Stimulated activated naive CD4-positive, alpha-beta T cell treated with Interleukin-2 at 50 U/mL for 16 hours (primary cell): ENCODE measurements at regions not wholly inside any gene's neighbourhood (a gene's known extent, or its start where the extent isn't known, plus 50 kb on each side); places are given as distances from the start of the nearest gene placed in this dataset.

Experiments
- DNase-seq: peaks from one replicate; lab custom pipeline; 2025; lab: John Stamatoyannopoulos, UW

DNA sequence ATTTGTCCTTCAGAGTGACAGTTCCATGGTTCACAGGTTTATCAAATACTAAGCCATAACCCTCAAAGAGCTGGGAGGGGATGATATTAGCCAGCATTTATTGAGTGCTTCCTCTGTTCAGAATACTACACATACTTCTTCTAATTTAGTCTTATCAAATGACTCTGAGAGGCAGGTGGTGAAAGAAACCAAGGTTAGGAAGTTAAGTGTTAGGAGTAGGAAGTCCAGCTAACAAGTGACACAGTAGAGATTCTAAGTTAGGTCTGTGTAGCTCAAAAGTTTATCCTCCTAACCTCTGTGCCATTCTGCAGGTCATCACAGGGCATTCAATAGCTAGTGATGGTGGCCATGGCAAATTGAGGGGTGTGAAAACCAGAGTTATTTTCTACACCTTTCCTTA, 198.3 kb upstream of the MID1 start:
- DNase-seq: no peak

- no peak for DNase-seq
Observed at GRCh38 chrX:10819973-10820372, 199.6 kb upstream of the MID1 start.

- no peak for DNase-seq
Observed at GRCh38 chrX:10821293-10821692, 200.9 kb upstream of the MID1 start.

DNA sequence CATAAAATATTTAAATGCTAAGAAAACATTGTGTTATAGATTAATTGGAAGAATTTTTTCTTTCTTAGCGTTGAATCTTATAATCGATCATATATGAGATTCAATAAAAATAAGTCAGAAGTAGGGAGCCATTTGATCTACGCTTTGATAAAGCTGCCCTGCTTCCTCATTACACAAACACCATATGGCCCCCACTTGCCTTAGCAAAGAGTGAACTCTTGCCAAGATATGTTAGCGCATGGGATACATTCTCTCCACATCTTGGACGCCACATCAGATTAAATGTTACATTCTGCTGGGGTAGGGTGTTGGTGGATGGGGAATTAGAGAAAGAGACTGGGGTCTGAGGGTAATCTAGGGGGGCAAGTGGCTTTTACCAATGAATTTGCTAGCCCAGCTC, 207.7 kb upstream of the MID1 start:
- DNase-seq: no peak

DNA sequence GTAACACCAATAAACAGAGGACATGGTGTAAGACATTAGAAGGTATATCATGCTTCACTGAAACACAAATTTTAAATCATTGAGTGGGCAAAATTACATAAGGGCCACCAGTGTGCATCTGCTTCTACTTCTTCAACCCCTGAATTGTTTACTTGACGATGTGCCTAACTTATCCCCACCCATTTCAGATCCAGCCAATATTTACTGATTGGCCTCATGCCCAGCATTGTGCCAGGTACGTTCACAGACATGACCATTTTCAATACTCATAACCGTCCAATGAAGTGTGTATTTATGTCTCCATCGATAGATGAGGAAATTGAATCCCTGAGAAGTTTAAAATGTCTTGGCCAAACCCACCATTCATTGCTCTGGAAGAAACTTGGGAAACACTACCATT, 208.3 kb upstream of the MID1 start:
- no peak for DNase-seq

- no peak for DNase-seq
Observed at GRCh38 chrX:10831716-10832502, 211.5 kb upstream of the MID1 start.

DNA sequence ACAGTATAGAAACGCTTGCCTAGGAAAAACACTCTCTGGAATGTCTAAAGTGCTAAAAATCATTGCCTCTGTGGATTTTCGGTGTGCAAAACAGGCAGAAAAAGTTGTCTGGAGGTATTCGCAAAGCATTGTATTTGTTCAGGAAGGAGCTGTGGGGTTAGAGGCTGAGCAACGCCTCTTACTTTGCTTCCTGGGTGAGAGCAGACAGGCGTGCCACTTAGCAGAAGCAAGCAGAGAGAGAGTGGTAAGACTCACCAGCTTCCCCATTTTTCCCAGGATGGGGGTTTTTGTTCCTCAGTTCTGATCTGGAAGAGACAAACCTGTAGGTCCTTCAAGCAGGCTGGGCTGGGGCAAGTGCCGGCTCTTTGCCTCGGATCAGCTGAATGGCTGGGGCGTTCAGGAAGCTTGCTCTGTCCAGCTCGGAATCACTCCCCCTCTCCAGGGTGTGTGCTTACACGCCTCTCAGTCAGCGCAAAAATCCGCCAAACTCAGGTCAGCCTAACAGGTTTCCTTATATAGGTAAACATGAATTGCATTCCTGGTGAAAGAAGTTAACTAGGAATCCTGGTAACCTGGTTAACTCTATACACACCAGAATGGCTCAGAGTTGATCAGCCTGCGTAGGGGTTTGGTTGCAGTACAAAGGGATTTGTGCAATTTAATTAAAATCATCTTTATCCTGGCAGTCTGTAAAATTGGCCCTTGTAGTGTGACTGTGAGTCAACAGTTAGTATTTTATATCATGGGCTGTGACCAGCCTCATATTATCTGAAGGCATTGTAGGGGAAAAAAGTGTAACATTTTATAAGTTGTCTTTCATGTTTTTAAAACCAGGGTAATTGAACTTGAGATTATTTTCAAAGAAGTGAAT, 213.1 kb upstream of the MID1 start:
- DNase-seq: no peak

DNA sequence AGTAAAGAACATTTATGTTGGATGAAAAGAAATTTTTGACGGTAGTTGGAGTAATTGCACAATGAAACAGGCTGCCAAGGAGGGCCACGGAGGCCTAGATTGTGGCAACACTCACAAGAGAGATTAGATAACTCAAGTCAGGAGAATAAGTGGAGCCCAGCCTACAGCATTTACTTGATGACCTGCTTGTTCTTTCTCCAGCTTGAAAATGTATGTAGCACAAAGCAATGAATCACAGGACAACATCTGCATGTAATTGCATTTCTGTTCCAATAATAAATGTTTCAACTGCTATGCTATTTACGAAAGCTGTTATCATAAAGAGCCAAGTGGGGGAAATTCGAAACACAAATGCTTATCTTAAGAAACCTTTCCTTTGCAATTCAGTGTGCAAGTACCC, 221.2 kb upstream of the MID1 start:
- no peak for DNase-seq

DNA sequence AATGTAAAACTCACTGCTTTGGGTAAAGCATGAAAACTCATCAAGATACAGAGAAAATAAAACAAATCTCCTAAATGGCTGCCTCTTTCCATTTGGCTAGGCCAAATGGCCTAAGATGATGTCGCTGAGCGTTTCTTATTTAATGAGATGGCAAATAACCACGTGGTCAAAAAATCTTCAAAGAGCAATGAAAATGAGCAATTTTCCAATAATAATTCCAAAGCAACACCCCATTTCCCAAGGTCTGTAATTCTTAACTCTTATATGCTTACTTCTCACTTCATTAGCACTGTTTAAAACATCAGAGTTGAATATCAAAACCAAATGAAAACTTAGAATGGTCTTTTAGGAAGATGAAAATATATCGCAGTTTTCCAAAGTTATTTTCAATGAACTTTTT, 222.3 kb upstream of the MID1 start:
- DNase-seq: no peak

GRCh38 chrX:10847333-10847732, 226.9 kb upstream of the MID1 start:
- no peak for DNase-seq

GRCh38 chrX:10851809-10852208, 231.4 kb upstream of the MID1 start:
- DNase-seq: no peak

DNA sequence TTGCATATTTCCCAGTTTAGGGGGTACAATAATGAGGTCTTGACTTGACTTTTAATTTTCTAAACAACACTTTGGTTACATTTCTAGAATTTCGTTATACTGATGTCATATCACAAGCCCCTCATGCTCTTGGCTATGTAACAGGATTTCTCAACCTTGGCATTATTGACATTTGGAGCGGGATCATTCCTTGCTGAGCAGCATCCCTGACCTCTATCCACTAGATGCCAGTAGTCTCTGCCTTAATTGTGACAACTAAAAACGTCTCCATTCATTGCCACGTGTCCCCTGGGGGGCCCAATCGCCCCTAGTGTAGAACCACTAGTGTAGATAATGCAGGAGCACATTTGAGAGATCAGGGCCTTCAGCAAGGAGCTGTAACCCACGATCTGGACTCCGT, 234.2 kb upstream of the MID1 start:
- no peak for DNase-seq

DNA sequence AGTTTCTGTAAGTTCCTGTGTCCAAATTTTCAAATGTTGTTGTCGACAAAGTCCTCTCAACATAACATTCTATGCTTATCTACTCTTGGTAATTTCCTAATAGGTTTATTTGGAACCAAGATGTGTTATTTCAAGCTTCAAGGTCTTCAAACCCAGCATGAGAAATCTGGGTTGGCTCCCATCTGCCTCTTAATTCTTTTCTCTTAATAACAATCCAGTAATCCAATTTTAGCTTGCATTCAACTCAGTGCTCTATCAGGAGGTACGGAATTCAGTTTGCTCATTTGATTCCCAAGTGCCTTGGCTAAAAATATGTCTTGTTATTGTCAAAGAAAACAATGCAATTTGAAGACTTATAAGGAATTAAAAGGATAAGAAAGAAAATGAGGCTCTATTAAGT, 235.5 kb upstream of the MID1 start:
- no peak for DNase-seq

- no peak for DNase-seq
Observed at GRCh38 chrX:10856797-10857196, 236.4 kb upstream of the MID1 start.

- no peak for DNase-seq
Observed at GRCh38 chrX:10859353-10859752, 239.0 kb upstream of the MID1 start.

- no peak for DNase-seq
Observed at GRCh38 chrX:10875995-10876394, 235.1 kb upstream of the HCCS start.

GRCh38 chrX:10882484-10882883, 228.6 kb upstream of the HCCS start:
- no peak for DNase-seq

DNA sequence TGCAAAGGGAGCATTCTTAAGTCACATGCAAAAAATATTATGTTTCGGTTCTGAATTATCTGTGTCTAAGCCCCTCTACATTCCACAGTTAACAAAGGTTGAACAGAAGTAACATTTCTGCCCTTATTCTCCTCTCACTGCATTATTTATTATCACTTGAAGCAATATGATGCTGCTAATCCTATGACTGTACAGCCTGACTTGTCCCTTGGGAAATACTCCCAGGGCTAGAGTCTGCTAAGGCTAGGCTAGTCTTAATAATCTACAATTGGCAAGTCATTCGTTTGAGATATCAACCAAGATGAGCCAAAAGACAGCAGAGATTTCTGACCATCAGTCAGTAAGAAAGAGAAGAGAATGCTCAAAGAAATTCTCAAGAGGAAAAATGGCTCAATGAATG, 226.9 kb upstream of the HCCS start:
- no peak for DNase-seq

GRCh38 chrX:10892621-10893225, 218.4 kb upstream of the HCCS start:
- DNase-seq: no peak

GRCh38 chrX:10893366-10893765, 217.8 kb upstream of the HCCS start:
- DNase-seq: no peak

DNA sequence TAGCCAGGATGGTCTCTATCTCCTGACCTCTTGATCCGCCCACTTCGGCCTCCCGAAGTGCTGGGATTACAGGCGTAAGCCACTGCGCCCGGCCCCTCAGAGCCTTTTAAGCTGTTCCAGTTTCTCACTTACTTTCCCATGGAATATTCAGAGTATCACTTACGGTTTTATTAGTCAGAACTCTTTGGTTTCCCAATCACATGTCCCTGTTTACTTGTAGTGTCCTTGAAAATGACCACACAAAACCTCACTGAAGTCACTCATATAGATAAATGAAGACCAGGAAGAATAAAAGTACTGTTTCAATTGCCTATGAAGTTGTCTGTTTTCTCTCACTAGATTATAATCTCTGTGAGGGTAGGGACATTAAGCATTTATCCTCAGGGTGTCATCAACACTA, 217.2 kb upstream of the HCCS start:
- DNase-seq: no peak

GRCh38 chrX:10897768-10898167, 213.4 kb upstream of the HCCS start:
- DNase-seq: no peak
